ENCODE measurements at regions not wholly inside any gene's neighbourhood (a gene's known extent, or its start where the extent isn't known, plus 50 kb on each side); places are given as distances from the start of the nearest gene placed in this dataset.

DNA sequence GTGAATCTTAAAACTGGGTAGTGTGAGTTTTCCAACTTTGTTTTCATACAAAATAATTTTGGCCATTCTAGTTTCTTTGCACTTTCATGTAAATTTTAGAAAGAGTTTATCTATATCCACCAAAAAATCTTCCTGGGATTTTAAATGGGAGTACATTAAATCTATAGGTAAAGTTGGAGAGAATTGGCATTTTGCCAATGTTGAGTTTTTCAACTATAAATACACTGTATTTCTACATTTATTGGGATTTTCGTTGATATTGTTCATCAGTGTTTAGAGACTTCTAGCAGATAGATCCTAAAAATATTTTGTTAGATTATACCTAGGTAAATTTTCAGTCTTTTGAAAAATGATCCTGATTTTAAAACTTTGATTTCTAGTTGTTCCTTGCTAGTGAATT, 83.1 kb upstream of the CCDC54 start:
- no peak for DNase-seq

GRCh38 chr3:107297597-107297996, 79.6 kb upstream of the CCDC54 start:
- DNase-seq = no peak

GRCh38 chr3:107307205-107307604, 70.0 kb upstream of the CCDC54 start:
- no peak for DNase-seq

- no peak for DNase-seq
These were observed 68.5 kb upstream of the CCDC54 start for GRCh38 chr3:107308716-107309115.

DNA sequence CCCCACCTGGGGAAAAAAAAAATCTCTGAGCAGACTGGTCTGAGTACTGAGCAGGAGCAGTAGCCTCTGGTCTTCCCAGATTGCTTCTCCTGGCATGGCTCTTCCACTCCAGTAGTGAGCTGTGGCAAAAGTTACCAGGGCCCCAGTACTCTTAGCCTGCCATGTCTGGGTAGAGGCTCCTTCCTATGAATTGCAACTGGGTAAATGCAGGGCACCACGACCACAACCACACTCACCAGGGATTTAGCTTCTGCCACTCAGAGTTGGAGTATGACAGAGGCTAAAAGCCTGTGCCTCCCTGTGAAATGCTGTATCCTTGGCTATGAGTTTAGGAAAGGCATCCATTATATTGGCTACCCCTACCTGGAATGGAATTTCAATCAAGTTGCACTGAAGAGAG, 67.9 kb upstream of the CCDC54 start:
- DNase-seq = no peak

GRCh38 chr3:107313711-107314110, 63.5 kb upstream of the CCDC54 start:
- DNase-seq = no peak

- DNase-seq = no peak
These were observed 62.1 kb upstream of the CCDC54 start for GRCh38 chr3:107315141-107315540.

DNA sequence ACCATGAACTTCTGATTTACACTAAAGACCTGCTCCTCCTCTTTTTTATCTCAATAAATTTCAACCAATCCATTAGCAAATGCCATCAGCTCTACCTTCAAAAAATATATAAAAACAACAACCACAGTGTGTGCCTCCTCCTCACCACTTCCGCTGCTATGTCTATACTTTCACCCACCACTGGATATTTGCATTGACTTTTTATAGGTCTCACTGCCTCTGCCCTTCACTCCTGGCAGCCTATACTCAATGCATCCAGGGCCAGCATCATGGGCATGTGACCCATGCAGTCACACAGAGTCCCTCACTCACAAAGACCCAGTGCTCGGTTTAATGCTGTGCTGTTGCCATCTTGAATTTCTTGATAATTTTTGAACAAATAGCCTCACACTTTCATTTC, 53.5 kb upstream of the CCDC54 start:
- DNase-seq = no peak

- DNase-seq = no peak
These were observed 51.8 kb upstream of the CCDC54 start for GRCh38 chr3:107325446-107325845.

All from T-helper 2 cell (primary cell).